HuH-7 (cell line): ENCODE measurements at regions not wholly inside any gene's neighbourhood (a gene's known extent, or its start where the extent isn't known, plus 50 kb on each side); places are given as distances from the start of the nearest gene placed in this dataset.
"Not testable (repeated sequence)": the region's sequence is repeated elsewhere in the genome, so short reads cannot be mapped to it uniquely, and the experiment has no call there.

Experiments used
- DNase-seq: peaks from one replicate; pipeline ENCODE4 v3.0.0; 2011; ENCODE audit warnings: low spot score

GRCh38 chr10:71084061-71084817 is 128.1 kb upstream of the UNC5B start:
- no peak for DNase-seq

- no peak for DNase-seq
Measured at GRCh38 chr10:71084818-71085126, 127.6 kb upstream of the UNC5B start.

DNA sequence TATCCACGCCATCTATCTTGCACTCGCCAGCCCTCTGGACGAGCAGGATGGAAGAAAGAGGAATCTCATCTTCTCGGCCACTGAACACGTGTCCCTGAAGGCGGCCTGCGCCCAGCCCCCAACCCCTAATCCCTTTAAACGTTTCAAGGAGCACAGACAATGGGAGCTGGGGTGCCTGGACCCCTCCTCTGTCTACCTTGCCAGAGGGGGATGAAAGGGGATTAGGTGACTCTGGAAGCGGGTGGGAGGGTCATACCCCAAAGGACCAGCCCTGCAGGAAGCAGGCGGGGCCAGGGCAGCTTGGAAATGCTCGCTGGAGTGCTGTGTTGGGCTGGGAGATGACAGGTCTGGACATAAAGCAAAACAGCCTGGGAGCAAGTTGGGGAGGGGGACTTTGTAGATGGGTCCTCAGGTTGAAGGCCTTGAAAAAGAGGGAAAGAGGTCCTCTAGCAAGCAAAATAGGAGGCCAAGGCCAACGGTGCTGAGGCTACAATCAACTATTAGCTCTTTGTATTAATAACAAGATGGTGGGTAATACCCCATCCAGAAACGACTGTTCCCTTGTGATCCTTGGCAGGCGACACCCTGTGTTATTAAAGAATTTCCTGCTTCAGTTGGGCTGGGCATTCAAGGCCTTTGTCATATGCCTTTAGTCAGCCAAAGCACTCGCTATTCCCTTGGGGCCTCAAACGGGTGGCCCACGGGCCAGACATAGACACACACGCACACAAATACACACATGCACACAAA is 126.5 kb upstream of the UNC5B start:
- DNase-seq = no peak

- DNase-seq = no peak
Measured at GRCh38 chr10:71086439-71087080, 125.8 kb upstream of the UNC5B start.

GRCh38 chr10:71087622-71088021 is 124.7 kb upstream of the UNC5B start:
- no peak for DNase-seq

- DNase-seq = no peak
Measured at GRCh38 chr10:71088054-71088453, 124.3 kb upstream of the UNC5B start.

GRCh38 chr10:71088578-71088977 is 123.8 kb upstream of the UNC5B start:
- not testable (repeated sequence) for DNase-seq

- DNase-seq = no peak
Measured at GRCh38 chr10:71089162-71089561, 123.2 kb upstream of the UNC5B start.

GRCh38 chr10:71090330-71090729 is 122.0 kb upstream of the UNC5B start:
- no peak for DNase-seq

DNA sequence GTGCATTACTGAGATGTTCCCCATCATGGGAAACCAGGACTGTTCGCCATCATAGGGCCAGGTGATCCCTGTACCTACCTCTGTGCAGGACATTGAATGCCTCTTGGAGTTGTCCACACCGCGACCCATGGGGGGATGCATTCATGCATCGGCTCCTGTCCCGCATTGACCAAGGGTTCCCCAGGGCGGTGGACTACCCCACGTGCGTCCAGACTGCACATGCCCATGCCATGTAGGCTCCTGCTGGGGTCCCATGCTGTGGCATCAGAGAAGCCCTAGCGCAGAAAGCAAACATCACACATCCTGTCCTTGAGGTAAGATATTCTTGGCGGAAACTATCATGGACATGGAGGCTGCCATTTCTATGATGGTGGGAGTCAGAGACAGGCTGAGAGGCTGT is 121.6 kb upstream of the UNC5B start:
- DNase-seq = no peak

DNA sequence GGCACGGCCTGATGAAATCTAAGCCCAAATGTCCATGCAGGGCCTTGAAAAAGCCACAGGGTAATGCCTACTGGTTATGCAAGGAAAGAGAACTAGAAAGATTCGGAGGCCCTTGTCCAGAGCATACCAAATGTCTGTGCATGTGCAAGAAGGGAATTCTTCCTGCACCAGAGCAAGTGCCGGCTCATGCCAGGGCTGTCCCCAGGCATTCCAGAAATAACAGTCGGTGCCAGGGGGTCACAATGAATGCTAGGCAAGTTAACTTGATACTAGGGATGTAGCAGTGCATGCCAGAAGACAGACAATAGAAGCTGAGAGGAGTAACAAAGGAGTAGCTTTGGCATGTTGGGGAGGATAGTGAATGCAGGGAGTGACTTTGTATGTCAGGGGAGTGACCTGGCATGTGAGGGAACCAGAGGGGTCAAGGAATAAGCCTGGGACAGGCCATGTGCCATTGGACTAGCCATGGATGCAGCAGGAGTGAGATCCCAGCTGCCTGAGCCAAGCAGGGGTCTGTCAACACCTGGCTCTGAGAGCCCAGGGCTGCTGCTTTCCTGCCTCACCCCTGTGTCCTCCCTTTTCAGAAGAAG is 119.5 kb upstream of the UNC5B start:
- DNase-seq = no peak

DNA sequence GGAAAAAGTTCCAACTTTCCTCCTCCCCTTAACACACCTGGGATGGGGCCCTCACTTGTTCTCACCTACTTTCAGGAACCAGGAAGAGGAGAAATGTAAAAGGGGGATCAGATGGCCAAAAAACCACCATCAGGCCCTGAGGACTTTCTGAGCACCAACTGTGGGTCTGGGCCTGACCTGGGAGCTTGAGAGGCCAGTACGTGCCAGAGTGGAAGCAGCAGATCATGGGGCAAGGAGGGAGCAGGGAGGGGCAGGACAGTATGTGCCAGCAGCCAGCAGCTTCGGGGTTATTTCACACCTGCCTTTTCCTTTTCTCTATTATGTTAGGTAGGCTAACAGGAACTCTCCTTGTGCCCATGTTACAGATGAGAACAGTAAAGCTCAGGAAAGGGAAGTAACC is 118.8 kb upstream of the UNC5B start:
- DNase-seq = no peak

DNA sequence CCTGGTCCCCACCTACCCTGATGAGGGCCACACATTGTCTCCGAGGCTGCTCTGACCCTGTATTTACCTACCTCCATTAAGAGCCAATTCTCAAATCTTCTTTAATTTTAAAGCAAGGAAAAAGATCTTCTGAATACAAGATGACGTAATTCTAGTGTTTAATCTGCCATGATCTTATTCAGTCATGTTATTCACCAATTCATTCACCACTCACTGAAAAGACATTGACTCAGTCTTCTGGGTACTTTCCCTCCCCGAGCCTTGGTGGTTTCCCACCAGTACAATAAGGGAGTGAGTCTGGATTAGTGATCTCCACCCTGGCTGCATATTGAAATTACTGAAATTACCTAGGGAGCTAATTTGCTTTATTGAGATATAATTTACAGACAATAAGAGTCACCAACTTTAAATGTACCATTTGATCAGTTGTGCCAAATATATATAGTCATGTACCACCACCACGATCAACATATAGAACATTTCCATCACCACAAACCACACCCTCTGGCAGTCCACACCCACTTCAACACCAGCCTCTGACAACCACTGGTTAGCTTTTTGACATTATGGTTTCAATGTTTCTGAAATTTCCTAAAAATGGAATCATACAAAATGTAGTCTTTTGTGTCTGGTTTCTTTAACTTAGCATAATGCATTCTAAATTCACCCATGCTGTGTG is 117.5 kb upstream of the UNC5B start:
- DNase-seq = no peak

DNA sequence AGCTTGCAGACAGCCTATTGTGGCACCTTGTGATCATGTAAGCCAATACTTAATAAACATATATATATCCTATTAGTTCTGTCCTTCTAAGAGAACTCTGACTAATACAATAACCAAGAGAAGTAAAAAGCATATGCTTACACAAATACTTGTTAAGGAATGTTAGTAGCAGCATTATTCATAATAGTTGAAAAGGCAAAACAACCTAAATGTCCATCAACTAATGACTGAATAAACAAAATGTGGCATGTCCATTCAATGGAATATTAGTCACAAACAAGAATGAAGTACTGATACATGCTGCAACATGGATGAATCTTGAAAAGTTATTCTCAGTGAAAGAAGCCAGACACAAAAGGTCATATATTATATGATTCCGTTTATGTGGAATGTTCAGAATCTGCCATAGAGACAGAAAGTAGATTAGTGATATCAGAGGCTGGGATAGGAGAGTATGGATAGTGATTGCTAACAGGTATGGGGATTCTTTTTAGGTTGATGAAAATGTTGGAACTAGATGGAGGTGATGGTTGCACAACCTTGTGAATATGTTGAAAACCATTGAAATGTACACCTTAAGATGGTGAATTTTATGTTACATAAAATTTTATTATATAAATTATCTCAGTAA is 112.5 kb upstream of the UNC5B start:
- DNase-seq = no peak

DNA sequence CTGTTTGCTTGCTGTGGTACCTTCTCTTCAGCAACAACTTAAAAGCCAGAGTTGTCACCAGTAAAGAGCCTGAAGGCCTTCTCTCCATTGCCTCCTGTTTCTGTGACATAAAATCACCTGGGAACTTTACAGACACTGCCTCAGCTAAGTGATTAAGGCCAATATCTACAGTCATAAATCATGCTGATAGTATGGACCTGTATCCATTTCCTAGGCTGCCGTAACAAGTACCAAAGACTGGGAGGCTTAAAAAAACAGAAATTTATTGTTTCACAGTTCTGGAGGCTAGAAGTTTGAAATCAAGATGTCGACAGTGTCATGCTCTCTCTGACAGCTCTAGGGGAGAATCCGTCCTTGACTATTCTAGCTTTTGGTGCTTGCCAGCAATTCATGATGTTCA is 108.4 kb upstream of the UNC5B start:
- no peak for DNase-seq

DNA sequence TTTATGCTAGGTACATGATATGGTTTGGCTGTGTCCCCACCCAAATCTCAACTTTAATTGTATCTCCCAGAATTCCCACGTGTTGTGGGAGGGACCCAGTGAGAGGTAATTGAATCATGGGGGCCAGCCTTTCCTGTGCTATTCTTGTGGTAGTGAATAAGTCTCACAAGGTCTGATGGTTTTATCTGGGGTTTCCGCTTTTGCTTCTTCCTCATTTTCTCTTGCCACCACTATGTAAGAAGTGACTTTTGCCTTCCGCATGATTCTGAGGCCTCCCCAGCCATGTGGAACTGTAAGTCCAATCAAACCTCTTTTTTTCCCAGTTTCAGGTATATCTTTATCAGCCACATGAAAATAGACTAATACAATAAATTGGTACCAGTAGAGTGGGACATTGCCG is 106.2 kb upstream of the UNC5B start:
- not testable (repeated sequence) for DNase-seq

GRCh38 chr10:71107117-71107516 is 105.3 kb upstream of the UNC5B start:
- not testable (repeated sequence) for DNase-seq

DNA sequence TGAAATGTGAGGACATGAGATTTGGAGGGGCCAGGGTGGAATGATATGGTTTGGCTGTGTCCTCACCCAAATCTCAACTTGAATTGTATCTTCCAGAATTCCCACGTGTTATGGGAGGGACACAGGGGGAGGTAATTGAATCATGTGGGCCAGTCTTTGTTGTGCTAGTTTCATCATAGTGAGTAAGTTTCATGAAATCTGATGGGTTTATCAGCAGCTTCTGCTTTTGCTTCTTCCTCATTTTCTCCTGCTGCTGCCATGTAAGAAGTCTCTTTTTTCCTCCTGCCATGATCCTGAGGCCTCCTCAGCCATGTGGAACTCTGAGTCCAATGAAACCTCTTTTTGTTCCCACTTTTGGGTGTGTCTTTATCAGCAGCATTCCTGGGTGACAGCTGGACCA is 104.3 kb upstream of the UNC5B start:
- not testable (repeated sequence) for DNase-seq

DNA sequence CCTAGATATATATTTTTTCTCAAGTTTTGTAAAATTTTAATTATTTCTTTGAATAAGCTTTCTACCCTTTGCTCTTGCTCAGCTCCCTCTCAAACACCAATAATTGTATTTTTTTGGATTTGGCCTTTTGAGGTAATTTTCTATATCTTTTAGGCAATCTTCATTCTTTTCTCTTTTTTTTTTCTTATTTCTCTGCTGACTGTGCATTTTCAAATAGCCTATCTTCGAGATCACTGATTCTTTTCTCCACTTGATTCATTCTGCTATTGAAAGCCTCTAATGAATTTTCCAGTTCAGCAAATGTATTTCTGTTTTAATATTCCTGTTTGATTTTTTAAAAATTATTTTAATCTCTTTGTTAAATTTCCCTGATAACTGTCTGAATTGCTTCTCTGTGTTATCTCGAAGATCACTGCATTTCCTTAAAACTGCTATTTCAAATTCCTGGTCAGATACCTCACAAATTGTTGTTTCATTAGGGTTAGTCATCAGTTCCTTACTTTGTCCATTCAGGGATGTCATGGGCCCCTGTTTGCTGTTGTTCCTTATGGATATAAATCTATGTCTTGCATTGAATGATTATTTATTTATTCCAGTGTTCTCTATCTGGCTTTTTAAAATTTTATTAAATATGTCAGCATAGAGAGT is 100.1 kb upstream of the UNC5B start:
- DNase-seq = no peak

- DNase-seq = no peak
Measured at GRCh38 chr10:71116426-71116825, 95.9 kb upstream of the UNC5B start.

GRCh38 chr10:71117589-71117988 is 94.8 kb upstream of the UNC5B start:
- not testable (repeated sequence) for DNase-seq
